Activated CD4-positive, alpha-beta T cell treated with anti-CD3 and anti-CD28 coated beads for 36 hours (primary cell): ENCODE measurements at regions not wholly inside any gene's neighbourhood (a gene's known extent, or its start where the extent isn't known, plus 50 kb on each side); places are given as distances from the start of the nearest gene placed in this dataset.

Experiments used
- ATAC-seq: fragments of 200-7000 bp; cut with Tn5 transposase; one replicate; pipeline ENCODE4 v1.10.0; 2021; ENCODE audit warnings: mild to moderate bottlenecking, moderate library complexity
- CTCF ChIA-PET: fragments of 350-600 bp; sonication (Branson Sonifier 250); formaldehyde crosslinking; loops from one replicate; lab custom pipeline; 2021; ENCODE audit warnings: antibody characterized with exemption; lab: Charles Lee
- POLR2A ChIA-PET: fragments of 350-600 bp; sonication (Branson Sonifier 250); formaldehyde crosslinking; loops from one replicate; lab custom pipeline; 2021; ENCODE audit warnings: antibody characterized with exemption, inconsistent platforms; lab: Charles Lee
- DNase-seq: peaks from one replicate; pipeline ENCODE4 v3.0.0-alpha.2; 2020
- H3K27ac Mint-ChIP-seq: one replicate; pipeline ENCODE4 v1.8.0; 2021; ENCODE audit warnings: mixed read lengths
- H3K27me3 Mint-ChIP-seq: one replicate; pipeline ENCODE4 v1.8.0; 2021; ENCODE audit warnings: mixed read lengths
- H3K36me3 Mint-ChIP-seq: one replicate; pipeline ENCODE4 v1.8.0; 2021; ENCODE audit warnings: low read depth, mixed read lengths
- H3K4me1 Mint-ChIP-seq: one replicate; pipeline ENCODE4 v1.8.0; 2021; ENCODE audit warnings: mixed read lengths
- H3K4me3 Mint-ChIP-seq: one replicate; pipeline ENCODE4 v1.8.0; 2021; ENCODE audit warnings: mild to moderate bottlenecking, moderate library complexity, mixed read lengths
- H3K9me3 Mint-ChIP-seq: one replicate; pipeline ENCODE4 v1.8.0; 2021; ENCODE audit warnings: low read depth, mixed read lengths
- intact Hi-C, 2 experiments: fragments of 100-400 bp; cut with DNase I in 1 of 2; cut with micrococcal nuclease in 1 of 2; formaldehyde crosslinking; loops; one replicate each; pipeline versions ENCODE4 v1.14.2 to v1.15.1; 2022 to 2024; cut with DNase I, micrococcal nuclease

GRCh38 chr3:43859766-43860165 is 169.0 kb downstream of the ABHD5 start:
- POLR2A ChIA-PET = no interaction called here
- intact Hi-C loops = no loop called here

GRCh38 chr3:43861635-43862034 is 170.9 kb downstream of the ABHD5 start:
- ATAC-seq (no peak), DNase-seq (no peak)
- Mint-ChIP-seq H3K4me3 (no peak overlapping the region), H3K27me3 (peaks cover 22% of the 10 kb centered on the region), H3K4me1 (no peaks in the 10 kb centered on the region), H3K36me3 (no peaks in the 10 kb centered on the region), H3K9me3 (no peaks in the 10 kb centered on the region), H3K27ac (no peak overlapping the region)
- intact Hi-C loops = no loop called here
- POLR2A ChIA-PET = no interaction called here
- CTCF ChIA-PET = interaction anchor here (0.6 kb wide), 1 partner anchor 98 kb away, joined by 3 read pairs; no protein-coding TSS in a partner anchor

More at GRCh38 chr3:43859766-43860165, 169.0 kb downstream of the ABHD5 start:
- CTCF ChIA-PET = no interaction called here
- DNase-seq (no peak), ATAC-seq (no peak)
- Mint-ChIP-seq H3K9me3 (no peaks in the 10 kb centered on the region), H3K27ac (no peak overlapping the region), H3K4me3 (no peak overlapping the region), H3K36me3 (no peaks in the 10 kb centered on the region), H3K4me1 (no peaks in the 10 kb centered on the region), H3K27me3 (peaks cover 35% of the 10 kb centered on the region)

- H3K9me3 Mint-ChIP-seq = no peaks in the 10 kb centered on the region
- no peaks in the 10 kb centered on the region for H3K4me1 Mint-ChIP-seq
- peaks cover 17% of the 10 kb centered on the region for H3K27me3 Mint-ChIP-seq
- intact Hi-C loops = no loop called here
- ATAC-seq = no peak
- POLR2A ChIA-PET = no interaction called here
- no peak overlapping the region for H3K27ac Mint-ChIP-seq
- no peak for DNase-seq
- CTCF ChIA-PET = no interaction called here
- no peak overlapping the region for H3K4me3 Mint-ChIP-seq
- no peaks in the 10 kb centered on the region for H3K36me3 Mint-ChIP-seq
Observed at GRCh38 chr3:43862470-43862869, 171.7 kb downstream of the ABHD5 start.

- Mint-ChIP-seq H3K9me3 (no peaks in the 10 kb centered on the region), H3K27me3 (peaks cover 12% of the 10 kb centered on the region), H3K27ac (no peak overlapping the region), H3K4me1 (no peaks in the 10 kb centered on the region), H3K36me3 (no peaks in the 10 kb centered on the region), H3K4me3 (no peak overlapping the region)
- DNase-seq = no peak
- CTCF ChIA-PET = no interaction called here
- intact Hi-C loops = no loop called here
- no peak for ATAC-seq
- POLR2A ChIA-PET = no interaction called here
Observed at GRCh38 chr3:43862992-43863805, 172.5 kb downstream of the ABHD5 start.

GRCh38 chr3:43863966-43864933 is 173.5 kb downstream of the ABHD5 start:
- Mint-ChIP-seq H3K36me3 (no peaks in the 10 kb centered on the region), H3K9me3 (no peaks in the 10 kb centered on the region), H3K27me3 (peaks cover 8% of the 10 kb centered on the region), H3K27ac (no peak overlapping the region), H3K4me1 (no peaks in the 10 kb centered on the region), H3K4me3 (no peak overlapping the region)
- ChIA-PET CTCF (interaction anchor here (0.7 kb wide), 1 partner anchor 48 kb away, joined by 3 read pairs; no protein-coding TSS in a partner anchor), POLR2A (no interaction called here)
- ATAC-seq (no peak), DNase-seq (no peak)
- intact Hi-C loops = no loop called here

- Mint-ChIP-seq H3K4me1 (no peaks in the 10 kb centered on the region), H3K27ac (no peak overlapping the region), H3K27me3 (peaks cover 10% of the 10 kb centered on the region), H3K36me3 (no peaks in the 10 kb centered on the region), H3K4me3 (no peak overlapping the region), H3K9me3 (no peaks in the 10 kb centered on the region)
- ATAC-seq = no peak
- ChIA-PET CTCF (interaction anchor here (0.6 to 0.7 kb wide), 3 partner anchors 10 to 104 kb away, joined by 3 to 4 read pairs (median 4); no protein-coding TSS in a partner anchor), POLR2A (no interaction called here)
- no peak for DNase-seq
- intact Hi-C loops = no loop called here
Observed at GRCh38 chr3:43865351-43865750, 174.6 kb downstream of the ABHD5 start.

- DNase-seq = no peak
- intact Hi-C loops = no loop called here
- ATAC-seq = no peak
- Mint-ChIP-seq H3K4me1 (no peaks in the 10 kb centered on the region), H3K27me3 (peaks cover 10% of the 10 kb centered on the region), H3K9me3 (no peaks in the 10 kb centered on the region), H3K27ac (no peak overlapping the region), H3K36me3 (no peaks in the 10 kb centered on the region), H3K4me3 (no peak overlapping the region)
- ChIA-PET CTCF (interaction anchor here (0.6 to 0.9 kb wide), 3 partner anchors 10 to 104 kb away, joined by 3 to 4 read pairs (median 4); no protein-coding TSS in a partner anchor), POLR2A (no interaction called here)
Observed at GRCh38 chr3:43865887-43866528, 175.3 kb downstream of the ABHD5 start.

- no peak overlapping the region for H3K4me3 Mint-ChIP-seq
- ATAC-seq (no peak), DNase-seq (no peak)
- intact Hi-C loops = no loop called here
- no peak overlapping the region for H3K27ac Mint-ChIP-seq
- CTCF ChIA-PET = interaction anchor here (0.9 to 2.2 kb wide), 2 partner anchors 11 to 12 kb away, joined by 3 to 6 read pairs; no protein-coding TSS in a partner anchor
- H3K27me3 Mint-ChIP-seq = peaks cover 10% of the 10 kb centered on the region
- no peaks in the 10 kb centered on the region for H3K36me3 Mint-ChIP-seq
- no peaks in the 10 kb centered on the region for H3K9me3 Mint-ChIP-seq
- no peaks in the 10 kb centered on the region for H3K4me1 Mint-ChIP-seq
- POLR2A ChIA-PET = no interaction called here
Observed at GRCh38 chr3:43866529-43867353, 176.0 kb downstream of the ABHD5 start.

- no peak for DNase-seq
- Mint-ChIP-seq H3K27me3 (peaks cover 10% of the 10 kb centered on the region), H3K9me3 (no peaks in the 10 kb centered on the region), H3K36me3 (no peaks in the 10 kb centered on the region), H3K27ac (no peak overlapping the region), H3K4me3 (no peak overlapping the region), H3K4me1 (no peaks in the 10 kb centered on the region)
- POLR2A ChIA-PET = no interaction called here
- intact Hi-C loops = no loop called here
- CTCF ChIA-PET = interaction anchor here (1.0 to 2.2 kb wide), 2 partner anchors 10 kb away, joined by 4 to 6 read pairs; no protein-coding TSS in a partner anchor
- ATAC-seq = no peak
Observed at GRCh38 chr3:43867436-43868072, 176.8 kb downstream of the ABHD5 start.

GRCh38 chr3:43869491-43869890 is 178.8 kb downstream of the ABHD5 start:
- intact Hi-C loops = no loop called here
- Mint-ChIP-seq H3K27me3 (peaks cover 15% of the 10 kb centered on the region), H3K9me3 (no peaks in the 10 kb centered on the region), H3K27ac (no peak overlapping the region), H3K4me1 (no peaks in the 10 kb centered on the region), H3K36me3 (no peaks in the 10 kb centered on the region), H3K4me3 (no peak overlapping the region)
- DNase-seq (no peak), ATAC-seq (no peak)
- CTCF ChIA-PET = interaction anchor here (0.7 kb wide), 1 partner anchor 178 kb away, joined by 3 read pairs; no protein-coding TSS in a partner anchor
- POLR2A ChIA-PET = no interaction called here
